SK-N-SH (cell line): ENCODE measurements at regions not wholly inside any gene's neighbourhood (a gene's known extent, or its start where the extent isn't known, plus 50 kb on each side); places are given as distances from the start of the nearest gene placed in this dataset.

ENCODE experiments used
- CHD2 ChIP-seq: fragments of 150-350 bp; IDR thresholded peaks from 2 replicates; pipeline ENCODE4 v1.6.1; 2018; ENCODE audit warnings: low read length; ENCODE audit not compliant: partially characterized antibody
- CTCF ChIP-seq: fragments of 200-600 bp; sonication (generic); IDR thresholded peaks from 2 replicates; pipeline ENCODE4 v1.6.1; 2017; ENCODE audit warnings: antibody characterized with exemption, mild to moderate bottlenecking, moderate library complexity
- EP300 ChIP-seq, 2 experiments: IDR thresholded peaks; 2 replicates each; pipeline versions ENCODE4 v1.4.0 to v1.6.1; 2012; ENCODE audit warnings: borderline replicate concordance in 1 of 2, low read depth in 1 of 2, low read length in 1 of 2
- GATA2 ChIP-seq: sonication (generic); formaldehyde crosslinking; IDR thresholded peaks from 2 replicates; pipeline ENCODE4 v1.5.0; 2020; ENCODE audit warnings: mild to moderate bottlenecking, missing genetic modification reagents
- REST ChIP-seq: IDR thresholded peaks from 2 replicates; pipeline ENCODE4 v1.6.1; 2012; ENCODE audit warnings: mild to moderate bottlenecking, low read depth, low read length, moderate library complexity
- RFX5 ChIP-seq: IDR thresholded peaks from 2 replicates; pipeline ENCODE4 v1.6.1; 2012; ENCODE audit warnings: mild to moderate bottlenecking, improper control_type of control experiment, low read length
- SIN3A ChIP-seq: IDR thresholded peaks from 2 replicates; pipeline ENCODE4 v1.6.1; 2012; ENCODE audit warnings: low read depth, mild to moderate bottlenecking, low read length, moderate library complexity, borderline replicate concordance
- TAF1 ChIP-seq: IDR thresholded peaks from 2 replicates; pipeline ENCODE4 v1.6.1; 2012; ENCODE audit warnings: low read depth, mild to moderate bottlenecking, low read length, moderate library complexity, borderline replicate concordance
- TCF12 ChIP-seq: IDR thresholded peaks from 2 replicates; pipeline ENCODE4 v1.4.0; 2012
- TF ChIP-seq, protein P1 (sequence below): IDR thresholded peaks from 2 replicates; pipeline ENCODE4 v1.4.0; 2012; ENCODE audit warnings: low read depth
- TF ChIP-seq, protein P2 (sequence below): IDR thresholded peaks from 2 replicates; pipeline ENCODE4 v1.4.0; 2012; ENCODE audit warnings: low read depth, borderline replicate concordance

GRCh38 chr13:87122551-87122950 lies 548.6 kb upstream of the SLITRK5 start:
- no peak for TF ChIP-seq GATA2 (CRISPR knock-in tag)
- no peak for TF ChIP-seq CTCF
- no peak for TF ChIP-seq RFX5
- TF ChIP-seq EP300 (IDR thresholded peaks at IDR 0.05; ENCODE audit: borderline replicate concordance in 1 of 2, low read depth in 1 of 2, low read length in 1 of 2) = no peak
- no peak for TF ChIP-seq SIN3A
- TF ChIP-seq REST = no peak
- no peak for TF ChIP-seq TCF12
- TF ChIP-seq, protein P1, sequence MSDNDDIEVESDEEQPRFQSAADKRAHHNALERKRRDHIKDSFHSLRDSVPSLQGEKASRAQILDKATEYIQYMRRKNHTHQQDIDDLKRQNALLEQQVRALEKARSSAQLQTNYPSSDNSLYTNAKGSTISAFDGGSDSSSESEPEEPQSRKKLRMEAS = no peak
- TF ChIP-seq, protein P2, sequence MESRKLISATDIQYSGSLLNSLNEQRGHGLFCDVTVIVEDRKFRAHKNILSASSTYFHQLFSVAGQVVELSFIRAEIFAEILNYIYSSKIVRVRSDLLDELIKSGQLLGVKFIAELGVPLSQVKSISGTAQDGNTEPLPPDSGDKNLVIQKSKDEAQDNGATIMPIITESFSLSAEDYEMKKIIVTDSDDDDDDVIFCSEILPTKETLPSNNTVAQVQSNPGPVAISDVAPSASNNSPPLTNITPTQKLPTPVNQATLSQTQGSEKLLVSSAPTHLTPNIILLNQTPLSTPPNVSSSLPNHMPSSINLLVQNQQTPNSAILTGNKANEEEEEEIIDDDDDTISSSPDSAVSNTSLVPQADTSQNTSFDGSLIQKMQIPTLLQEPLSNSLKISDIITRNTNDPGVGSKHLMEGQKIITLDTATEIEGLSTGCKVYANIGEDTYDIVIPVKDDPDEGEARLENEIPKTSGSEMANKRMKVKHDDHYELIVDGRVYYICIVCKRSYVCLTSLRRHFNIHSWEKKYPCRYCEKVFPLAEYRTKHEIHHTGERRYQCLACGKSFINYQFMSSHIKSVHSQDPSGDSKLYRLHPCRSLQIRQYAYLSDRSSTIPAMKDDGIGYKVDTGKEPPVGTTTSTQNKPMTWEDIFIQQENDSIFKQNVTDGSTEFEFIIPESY = no peak
- TF ChIP-seq CHD2 = no peak
- TF ChIP-seq TAF1 = no peak
